ENCODE measurements at regions not wholly inside any gene's neighbourhood (a gene's known extent, or its start where the extent isn't known, plus 50 kb on each side); places are given as distances from the start of the nearest gene placed in this dataset.
A peak's percentile ranks its signal among the peaks of the same experiment; 100 is the strongest.

GRCh38 chr5:1704266-1704665 lies 95.4 kb downstream of the MRPL36 start:
- DNase-seq: no peak

GRCh38 chr5:1703352-1704050 lies 96.1 kb downstream of the MRPL36 start:
- DNase-seq: no peak

- no peak for DNase-seq
These were observed 97.3 kb downstream of the MRPL36 start for GRCh38 chr5:1702318-1702717.

GRCh38 chr5:1701884-1702283 lies 97.8 kb downstream of the MRPL36 start:
- no peak for DNase-seq

- no peak for DNase-seq
These were observed 98.3 kb downstream of the MRPL36 start for GRCh38 chr5:1701216-1701864.

- no peak for DNase-seq
These were observed 100.2 kb downstream of the MRPL36 start for GRCh38 chr5:1699394-1699793.

GRCh38 chr5:1698589-1699316 lies 100.9 kb downstream of the MRPL36 start:
- DNase-seq: no peak

- DNase-seq: no peak
These were observed 107.3 kb downstream of the MRPL36 start for GRCh38 chr5:1692381-1692780.

- DNase-seq: no peak
These were observed 112.2 kb downstream of the MRPL36 start for GRCh38 chr5:1687301-1687970.

- no peak for DNase-seq
These were observed 113.4 kb downstream of the MRPL36 start for GRCh38 chr5:1686016-1686802.

- DNase-seq: no peak
These were observed 114.6 kb downstream of the MRPL36 start for GRCh38 chr5:1685066-1685465.

GRCh38 chr5:1681955-1682354 lies 117.7 kb downstream of the MRPL36 start:
- no peak for DNase-seq

GRCh38 chr5:1673042-1673677 lies 126.5 kb downstream of the MRPL36 start:
- no peak for DNase-seq

GRCh38 chr5:1672396-1672795 lies 127.2 kb downstream of the MRPL36 start:
- DNase-seq: no peak

GRCh38 chr5:1671351-1671750 lies 128.3 kb downstream of the MRPL36 start:
- DNase-seq: no peak

- DNase-seq: no peak
These were observed 129.3 kb downstream of the MRPL36 start for GRCh38 chr5:1670351-1670750.

- DNase-seq: no peak
These were observed 130.1 kb downstream of the MRPL36 start for GRCh38 chr5:1669276-1670155.

- DNase-seq: peak in 1 of 2 donors; percentile 2
These were observed 131.4 kb downstream of the MRPL36 start for GRCh38 chr5:1668141-1668721.

- no peak for DNase-seq
These were observed 131.9 kb downstream of the MRPL36 start for GRCh38 chr5:1667648-1668140.
